HG03159 (cell line): ENCODE measurements at regions not wholly inside any gene's neighbourhood (a gene's known extent, or its start where the extent isn't known, plus 50 kb on each side); places are given as distances from the start of the nearest gene placed in this dataset.

ENCODE experiments used
- ATAC-seq: cut with Tn5 transposase; IDR thresholded peaks from one replicate; pipeline ENCODE4 v1.9.1; 2021; ENCODE audit warnings: mild to moderate bottlenecking, moderate library complexity; ENCODE audit not compliant: unreplicated experiment

GRCh38 chr3:106206613-106207012 lies 337.8 kb upstream of the CBLB start:
- peak; percentile 22 for ATAC-seq

DNA sequence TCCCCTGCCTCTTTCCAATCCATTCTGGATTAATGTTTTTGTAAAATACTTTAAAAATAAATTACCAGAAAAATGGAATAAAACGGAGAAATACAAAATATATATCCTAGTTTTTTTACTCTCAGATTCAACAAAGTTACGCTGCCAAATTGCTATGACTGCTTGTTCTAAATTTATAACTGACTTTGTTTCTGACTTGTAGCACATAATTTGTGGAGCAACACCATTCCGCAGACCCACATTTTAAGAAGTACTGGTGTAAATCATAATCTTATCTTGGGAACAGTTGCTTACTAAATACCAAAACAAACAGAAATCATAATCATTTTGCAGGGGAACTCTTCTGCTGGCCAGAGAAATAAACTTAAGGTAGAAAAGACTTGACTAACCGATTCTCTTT lies 339.4 kb upstream of the CBLB start:
- no peak for ATAC-seq

DNA sequence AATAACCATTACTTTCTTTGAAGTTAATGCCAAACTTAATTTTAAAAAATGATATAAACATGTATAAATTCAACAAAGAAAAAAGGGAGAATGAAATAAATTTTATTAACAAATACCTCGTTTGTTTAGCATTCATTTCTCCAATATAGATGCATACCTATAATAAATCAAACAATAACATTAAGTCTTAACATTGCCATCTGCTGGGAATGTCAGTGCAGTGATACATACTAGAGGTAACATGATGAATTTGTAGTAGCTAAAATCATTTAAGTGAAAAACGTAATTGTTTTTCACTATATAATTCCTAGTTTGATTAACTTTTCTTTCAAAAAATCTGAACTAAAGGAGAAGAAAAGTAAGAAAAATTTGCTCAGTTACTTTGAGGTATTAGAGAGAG lies 340.2 kb upstream of the CBLB start:
- no peak for ATAC-seq

- ATAC-seq: no peak
These were observed 340.7 kb upstream of the CBLB start for GRCh38 chr3:106209482-106209881.

- ATAC-seq: no peak
These were observed 342.1 kb upstream of the CBLB start for GRCh38 chr3:106210923-106211322.

DNA sequence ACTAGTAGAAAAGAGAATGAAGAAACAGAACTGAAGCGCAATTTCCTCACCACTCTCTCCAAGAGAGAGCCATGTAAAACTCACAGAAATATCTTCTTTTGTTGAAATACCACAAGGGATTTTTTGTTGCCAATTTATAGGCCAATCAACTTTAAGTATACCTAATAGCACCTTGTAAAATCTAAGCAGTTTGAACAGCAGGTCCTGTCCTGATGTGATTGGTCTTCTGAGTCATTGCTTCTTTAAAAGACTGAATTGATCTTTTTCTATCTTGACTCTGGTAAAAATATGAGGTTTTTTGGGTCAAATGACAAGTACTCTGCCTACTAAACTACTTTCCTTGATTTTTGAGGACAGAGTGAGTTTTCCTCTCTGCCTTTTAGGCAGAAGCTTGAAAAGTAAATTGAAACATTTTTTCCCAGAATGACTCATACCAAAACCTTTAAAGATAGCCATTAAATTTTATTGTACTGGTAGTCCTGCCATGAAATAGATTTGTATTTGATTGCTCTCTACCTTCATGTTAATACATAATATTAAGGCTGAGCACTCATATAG lies 343.9 kb upstream of the CBLB start:
- no peak for ATAC-seq

GRCh38 chr3:106213954-106214353 lies 345.1 kb upstream of the CBLB start:
- no peak for ATAC-seq

DNA sequence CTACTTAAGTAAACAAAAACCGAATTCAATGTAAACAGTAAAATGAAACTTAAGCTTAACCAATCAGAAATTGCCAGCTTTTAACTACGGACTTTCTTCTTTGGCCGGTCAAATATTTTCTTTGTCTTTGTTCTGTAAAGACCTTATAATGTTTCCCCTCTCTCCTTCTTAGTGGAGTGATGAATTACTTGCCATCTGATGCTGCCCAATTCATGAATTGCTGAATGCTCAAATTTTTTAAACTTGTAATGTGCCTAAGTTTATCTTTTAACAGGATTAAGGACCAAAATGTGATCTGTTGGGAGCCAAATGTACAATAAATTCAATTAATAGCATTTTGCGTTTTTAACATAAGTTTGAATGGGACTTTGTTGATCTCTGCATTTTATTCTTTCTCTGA lies 345.8 kb upstream of the CBLB start:
- ATAC-seq: no peak

- no peak for ATAC-seq
These were observed 346.2 kb upstream of the CBLB start for GRCh38 chr3:106215047-106215446.

DNA sequence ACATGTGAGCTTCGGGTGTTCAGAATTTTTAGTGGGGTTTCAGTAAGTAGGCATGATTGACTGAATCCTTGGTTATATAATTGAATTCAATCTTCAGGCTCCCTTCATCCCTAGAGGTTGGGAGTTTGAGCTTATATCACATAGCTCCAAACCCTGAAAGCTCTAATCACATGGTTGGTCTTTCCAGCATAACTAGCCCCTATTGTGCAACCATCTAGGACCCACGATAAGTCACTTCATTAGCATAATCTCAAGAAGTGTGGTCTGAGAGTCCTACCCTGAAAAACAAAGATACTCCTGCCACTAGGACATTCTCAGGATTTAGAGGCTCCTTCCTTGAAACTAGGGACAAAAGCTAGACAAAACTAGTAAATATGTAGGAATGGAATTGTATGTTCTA lies 348.9 kb upstream of the CBLB start:
- no peak for ATAC-seq

DNA sequence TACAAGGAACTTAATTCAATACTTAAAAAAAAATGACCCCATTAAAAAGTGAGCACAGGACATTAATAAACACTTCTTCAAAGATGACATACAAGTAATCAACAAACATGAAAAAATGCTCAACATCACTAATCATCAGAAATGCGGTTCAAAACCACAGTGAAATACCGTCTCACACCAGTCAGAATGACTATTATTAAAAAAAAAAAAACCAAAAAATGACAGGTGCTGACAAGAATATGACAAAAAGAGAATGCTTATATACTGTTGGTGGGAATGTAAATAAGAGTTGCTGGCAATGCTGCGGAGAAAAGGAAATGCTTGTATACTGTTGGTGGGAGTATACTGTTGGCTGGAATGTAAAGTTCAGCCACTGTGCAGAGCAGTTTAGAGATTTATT lies 358.3 kb upstream of the CBLB start:
- no peak for ATAC-seq

- ATAC-seq: no peak
These were observed 359.5 kb upstream of the CBLB start for GRCh38 chr3:106228271-106228670.

DNA sequence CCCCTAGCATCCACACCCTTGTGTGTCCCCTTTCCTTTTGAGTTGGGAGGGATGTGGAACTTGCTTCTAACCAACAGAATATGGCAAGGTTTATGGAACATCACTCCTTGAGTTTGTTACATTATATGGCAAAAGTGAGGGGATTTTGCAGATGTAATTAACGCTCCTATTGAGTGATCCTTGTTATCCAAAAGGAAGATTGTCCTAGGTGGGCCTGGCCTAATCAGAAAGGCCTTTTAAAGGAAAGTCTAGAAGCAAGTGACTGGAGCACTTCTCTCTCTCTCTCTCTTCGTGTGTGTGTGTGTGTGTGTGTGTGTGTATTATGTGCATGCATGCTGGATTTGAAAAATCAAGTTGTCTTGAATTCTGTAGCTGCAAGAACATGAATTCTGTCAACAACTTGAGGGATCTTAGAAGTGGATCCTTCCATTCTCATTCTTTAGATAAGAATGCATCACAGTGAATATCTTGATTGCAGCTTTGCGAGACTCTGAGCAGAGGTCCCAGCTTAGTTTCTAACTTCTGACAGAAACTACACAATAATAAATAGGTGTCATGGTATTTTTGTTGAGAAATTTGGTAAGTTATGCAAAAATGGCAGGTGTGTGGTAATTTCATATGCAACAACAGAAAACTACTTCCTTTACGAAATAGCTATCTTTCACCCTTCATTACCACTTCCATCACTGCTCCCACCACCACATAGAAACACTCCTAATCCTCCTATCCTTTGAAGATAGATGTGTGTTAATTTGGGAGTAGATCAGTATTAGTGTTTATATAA lies 360.9 kb upstream of the CBLB start:
- ATAC-seq: no peak

DNA sequence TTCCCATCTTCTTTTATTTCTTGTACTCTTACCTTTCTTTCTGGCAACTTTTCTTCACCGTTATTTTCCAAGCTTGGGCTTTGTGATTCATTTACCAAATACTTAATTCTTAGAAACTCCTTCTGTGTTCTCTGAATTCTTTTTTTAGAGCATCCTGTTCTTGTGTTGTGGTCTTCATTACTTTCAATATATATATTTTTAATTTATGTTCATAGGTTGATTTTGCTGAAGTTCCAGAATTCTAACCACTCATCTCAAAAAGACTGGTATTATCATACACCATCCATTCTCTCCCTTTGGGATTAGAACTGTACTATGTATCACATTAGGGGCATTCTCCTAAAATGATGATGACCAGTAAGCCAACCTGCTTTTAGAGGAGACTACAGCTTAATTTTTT lies 362.3 kb upstream of the CBLB start:
- ATAC-seq: no peak

- no peak for ATAC-seq
These were observed 364.1 kb upstream of the CBLB start for GRCh38 chr3:106232956-106233355.

- ATAC-seq: no peak
These were observed 370.4 kb upstream of the CBLB start for GRCh38 chr3:106239195-106239697.

DNA sequence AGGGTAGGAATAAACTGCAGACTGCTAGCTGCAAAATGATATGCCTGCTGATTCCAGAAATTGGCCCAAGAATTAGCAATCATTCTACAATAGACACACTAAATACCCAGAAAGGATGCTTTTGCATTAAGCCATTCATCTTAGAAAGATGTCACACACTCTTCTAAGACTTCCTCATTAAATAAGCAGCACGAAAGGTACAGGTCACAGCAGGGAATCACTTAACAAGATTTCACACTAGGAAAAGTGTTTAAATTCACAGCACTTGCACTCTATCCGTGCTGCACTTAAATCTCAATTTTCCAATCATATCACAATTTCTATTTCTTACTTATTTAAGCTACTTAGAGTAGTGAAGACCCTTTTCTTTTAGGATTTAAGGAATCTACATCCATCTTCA lies 372.8 kb upstream of the CBLB start:
- ATAC-seq: no peak

- no peak for ATAC-seq
These were observed 374.0 kb upstream of the CBLB start for GRCh38 chr3:106242781-106243180.

GRCh38 chr3:106245400-106245799 lies 376.6 kb upstream of the CBLB start:
- no peak for ATAC-seq

DNA sequence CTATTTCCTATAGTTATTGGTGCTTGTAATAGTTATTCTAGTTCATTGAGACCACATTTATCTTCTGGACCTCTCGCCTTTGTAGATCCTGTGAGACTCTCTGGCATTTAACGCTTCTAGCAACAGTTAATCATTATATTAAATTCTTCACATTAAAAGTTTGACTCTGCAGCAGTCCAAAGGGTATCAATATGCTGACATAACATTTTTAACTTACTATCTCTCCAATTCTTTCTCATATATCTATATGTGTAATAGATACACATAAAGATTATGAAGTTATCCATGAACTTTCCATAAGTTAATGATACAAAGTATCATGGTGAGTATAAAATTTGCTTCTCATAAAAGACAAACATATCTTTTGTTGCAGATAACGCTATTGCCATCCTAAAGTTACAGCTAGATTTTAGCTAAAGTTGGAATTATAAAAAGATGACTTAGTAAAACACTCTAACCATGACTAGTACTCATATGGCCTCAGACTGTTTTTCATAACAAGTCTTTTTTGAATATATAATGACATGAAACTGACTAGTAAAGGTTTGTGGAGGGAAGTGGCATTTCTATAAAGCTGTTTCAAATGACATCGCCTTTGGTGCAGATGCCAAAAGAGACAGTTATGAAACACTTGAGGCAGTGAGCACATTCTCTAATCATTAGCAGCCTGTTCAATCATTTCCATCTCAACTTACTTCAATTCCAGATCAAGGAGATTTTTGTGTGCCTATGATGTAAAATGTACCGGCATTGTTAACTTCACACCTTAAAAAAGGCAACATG lies 379.3 kb upstream of the CBLB start:
- ATAC-seq: peak; percentile 70

GRCh38 chr3:106249159-106249558 lies 380.3 kb upstream of the CBLB start:
- ATAC-seq: no peak

GRCh38 chr3:106249981-106250380 lies 381.2 kb upstream of the CBLB start:
- no peak for ATAC-seq
